ENCODE measurements at regions not wholly inside any gene's neighbourhood (a gene's known extent, or its start where the extent isn't known, plus 50 kb on each side); places are given as distances from the start of the nearest gene placed in this dataset.

- TF ChIP-seq CTCF (conservative IDR thresholded peaks at IDR 0.05) (no peak), EZH2 (IDR thresholded peaks at IDR 0.05; ENCODE audit: low read depth) (no peak)
Observed at GRCh38 chr2:180349809-180350208, 342.7 kb upstream of the CWC22 start.
